IMR-90 (cell line): ENCODE measurements at regions not wholly inside any gene's neighbourhood (a gene's known extent, or its start where the extent isn't known, plus 50 kb on each side); places are given as distances from the start of the nearest gene placed in this dataset.

Source experiments
- ATAC-seq: fragments of 200-7000 bp; cut with Tn5 transposase; 2 replicates; pipeline ENCODE4 v1.9.1; 2020; ENCODE audit warnings: low read depth, mild to moderate bottlenecking, moderate library complexity
- BruUV-seq: library from RNA; stranded (reverse); fragments of 400-500 nt; replicated peaks from 2 replicates; lab custom pipeline; 2021; lab: Mats Ljungman, UMichigan
- CTCF ChIA-PET: fragments of 300-600 bp; formaldehyde crosslinking; extraction: SDS; loops from one replicate; lab custom pipeline; 2021; ENCODE audit warnings: antibody characterized with exemption; lab: Yijun Ruan, JAX
- POLR2A ChIA-PET: fragments of 300-600 bp; sonication (Branson Sonifier 250); formaldehyde crosslinking; loops from one replicate; lab custom pipeline; 2022; ENCODE audit warnings: antibody characterized with exemption; ENCODE audit not compliant: unreplicated experiment; lab: Charles Lee
- DNase-seq: peaks from one replicate; pipeline ENCODE4 v3.0.0; 2013
- H2AFZ ChIP-seq: replicated peaks from 2 replicates; pipeline ENCODE3; 2013; ENCODE audit warnings: low read length, mild to moderate bottlenecking; ENCODE audit not compliant: poor library complexity
- H2AK5ac ChIP-seq: 2 replicates; pipeline ENCODE4 v1.6.1; 2013; ENCODE audit warnings: low read depth, low read length, inconsistent platforms
- H2AK9ac ChIP-seq: replicated peaks from 2 replicates; pipeline ENCODE3; 2013; ENCODE audit warnings: mild to moderate bottlenecking, low read depth, low read length, moderate library complexity; ENCODE audit not compliant: poor library complexity
- H2BK120ac ChIP-seq: 2 replicates; pipeline ENCODE4 v1.6.1; 2013; ENCODE audit warnings: low read depth, low read length, inconsistent platforms
- H2BK15ac ChIP-seq: 3 replicates; pipeline ENCODE4 v1.6.1; 2013; ENCODE audit warnings: low read depth, low read length, inconsistent platforms
- H2BK20ac ChIP-seq: 2 replicates; pipeline ENCODE4 v1.6.1; 2013; ENCODE audit warnings: low read depth, mild to moderate bottlenecking, inconsistent platforms, low read length, moderate library complexity
- H2BK5ac ChIP-seq: 2 replicates; pipeline ENCODE4 v1.6.1; 2013; ENCODE audit warnings: mild to moderate bottlenecking, low read depth, low read length, inconsistent platforms; ENCODE audit not compliant: poor library complexity, severe bottlenecking
- H3K14ac ChIP-seq: replicated peaks from 2 replicates; pipeline ENCODE4 v1.6.1; 2013; ENCODE audit warnings: low read depth, low read length, inconsistent platforms
- H3K18ac ChIP-seq: 2 replicates; pipeline ENCODE4 v1.6.1; 2013; ENCODE audit warnings: low read depth, low read length, control low read depth
- H3K23ac ChIP-seq: 2 replicates; pipeline ENCODE4 v1.6.1; 2013; ENCODE audit warnings: low read depth, low read length, inconsistent platforms
- H3K27ac ChIP-seq: 2 replicates; pipeline ENCODE4 v1.5.1; 2013; ENCODE audit warnings: mild to moderate bottlenecking, control low read depth, low read length; ENCODE audit not compliant: insufficient read depth
- H3K27me3 ChIP-seq: 2 replicates; pipeline ENCODE4 v1.6.1; 2013; ENCODE audit warnings: low read length; ENCODE audit not compliant: control insufficient read depth, insufficient read depth
- H3K36me3 ChIP-seq: 2 replicates; pipeline ENCODE4 v1.6.1; 2013; ENCODE audit warnings: low read length, mixed read lengths; ENCODE audit not compliant: control insufficient read depth, insufficient read depth
- H3K4ac ChIP-seq: 2 replicates; pipeline ENCODE4 v1.6.1; 2013; ENCODE audit warnings: low read depth, low read length, inconsistent platforms
- H3K4me1 ChIP-seq: 2 replicates; pipeline ENCODE4 v1.6.1; 2013; ENCODE audit warnings: low read length, mixed read lengths; ENCODE audit not compliant: control insufficient read depth, insufficient read depth
- H3K4me2 ChIP-seq: 2 replicates; pipeline ENCODE4 v1.6.1; 2013; ENCODE audit warnings: low read depth, mild to moderate bottlenecking, control low read depth, low read length, moderate library complexity
- H3K4me3 ChIP-seq: 2 replicates; pipeline ENCODE4 v1.5.1; 2013; ENCODE audit warnings: low read depth, mild to moderate bottlenecking, control low read depth, low read length, moderate library complexity; ENCODE audit not compliant: insufficient read depth
- H3K56ac ChIP-seq: 2 replicates; pipeline ENCODE4 v1.6.1; 2013; ENCODE audit warnings: low read length, inconsistent platforms; ENCODE audit not compliant: insufficient read depth; ENCODE audit errors: extremely low read depth
- H3K79me1 ChIP-seq, 2 experiments: 2 replicates each; pipeline ENCODE4 v1.6.1; 2013; ENCODE audit warnings: low read length in 2 of 2, inconsistent platforms in 1 of 2, low read depth in 1 of 2
- H3K9ac ChIP-seq: 2 replicates; pipeline ENCODE4 v1.6.1; 2013; ENCODE audit warnings: low read depth, low read length, control low read depth
- H3K9me1 ChIP-seq: 2 replicates; pipeline ENCODE4 v1.6.1; 2013; ENCODE audit warnings: low read length, inconsistent platforms; ENCODE audit not compliant: insufficient read depth
- H3K9me3 ChIP-seq: 2 replicates; pipeline ENCODE4 v1.6.1; 2013; ENCODE audit warnings: low read length; ENCODE audit not compliant: control insufficient read depth, insufficient read depth
- H4K20me1 ChIP-seq: 2 replicates; pipeline ENCODE4 v1.6.1; 2013; ENCODE audit warnings: low read length, inconsistent platforms; ENCODE audit not compliant: insufficient read depth
- H4K5ac ChIP-seq: 2 replicates; pipeline ENCODE4 v1.6.1; 2013; ENCODE audit warnings: mild to moderate bottlenecking, low read depth, low read length, control low read depth
- H4K8ac ChIP-seq, 2 experiments: 2 replicates each; pipeline ENCODE4 v1.6.1; 2013; ENCODE audit warnings: low read depth in 2 of 2, low read length in 2 of 2, control low read depth in 1 of 2, inconsistent platforms in 1 of 2
- H4K91ac ChIP-seq: 2 replicates; pipeline ENCODE4 v1.6.1; 2013; ENCODE audit warnings: low read depth, low read length, inconsistent platforms; ENCODE audit not compliant: insufficient read depth
- BHLHE40 ChIP-seq: fragments of 150-350 bp; IDR thresholded peaks from 2 replicates; pipeline ENCODE4 v1.6.1; 2016; ENCODE audit warnings: mild to moderate bottlenecking, low read depth, low read length
- CEBPB ChIP-seq: IDR thresholded peaks from 2 replicates; pipeline ENCODE4 v1.6.1; 2012; ENCODE audit warnings: low read depth, low read length, improper control_type of control experiment
- CHD1 ChIP-seq: IDR thresholded peaks from 2 replicates; pipeline ENCODE4 v1.6.1; 2012; ENCODE audit warnings: low read depth, low read length, improper control_type of control experiment
- CTCF ChIP-seq: conservative IDR thresholded peaks from 2 replicates; pipeline ENCODE4 v1.5.1; 2012; ENCODE audit warnings: mild to moderate bottlenecking, low read depth, low read length, improper control_type of control experiment
- ELK1 ChIP-seq: fragments of 150-350 bp; IDR thresholded peaks from 2 replicates; pipeline ENCODE4 v1.6.1; 2016; ENCODE audit warnings: low read depth, mild to moderate bottlenecking, low read length, moderate library complexity, borderline replicate concordance
- FOS ChIP-seq: fragments of 150-350 bp; IDR thresholded peaks from 2 replicates; pipeline ENCODE4 v1.6.1; 2016; ENCODE audit warnings: low read depth, low read length
- MAFK ChIP-seq: IDR thresholded peaks from 2 replicates; pipeline ENCODE4 v1.6.1; 2012; ENCODE audit warnings: low read depth, low read length, improper control_type of control experiment
- MAZ ChIP-seq: IDR thresholded peaks from 2 replicates; pipeline ENCODE4 v1.6.1; 2012; ENCODE audit warnings: low read depth, mild to moderate bottlenecking, low read length, improper control_type of control experiment, moderate library complexity, borderline replicate concordance
- NFE2L2 ChIP-seq: fragments of 150-350 bp; IDR thresholded peaks from 2 replicates; pipeline ENCODE4 v1.6.1; 2016; ENCODE audit warnings: low read depth, mild to moderate bottlenecking, low read length
- POLR2A ChIP-seq: IDR thresholded peaks from 2 replicates; pipeline ENCODE4 v1.6.1; 2012; ENCODE audit warnings: mild to moderate bottlenecking, low read depth, low read length
- RAD21 ChIP-seq: IDR thresholded peaks from 2 replicates; pipeline ENCODE4 v1.6.1; 2012; ENCODE audit warnings: low read length, improper control_type of control experiment
- RCOR1 ChIP-seq: IDR thresholded peaks from 2 replicates; pipeline ENCODE4 v1.6.1; 2012; ENCODE audit warnings: mild to moderate bottlenecking, low read length, improper control_type of control experiment; ENCODE audit not compliant: insufficient replicate concordance
- RFX5 ChIP-seq: IDR thresholded peaks from 2 replicates; pipeline ENCODE4 v1.8.0; 2012; ENCODE audit warnings: low read depth, mild to moderate bottlenecking, low read length, moderate library complexity
- SMC3 ChIP-seq: fragments of 150-350 bp; IDR thresholded peaks from 2 replicates; pipeline ENCODE4 v1.6.1; 2016; ENCODE audit warnings: low read depth, mild to moderate bottlenecking, antibody characterized with exemption, low read length, moderate library complexity
- USF2 ChIP-seq: fragments of 150-350 bp; IDR thresholded peaks from 2 replicates; pipeline ENCODE4 v1.6.1; 2017; ENCODE audit warnings: mild to moderate bottlenecking, antibody characterized with exemption, low read length, low read depth
- WGBS, 2 experiments: methylation state at CpG; one replicate each; pipeline versions ENCODE4 v1.1.5 to v1.1.7; 2013; ENCODE audit warnings: missing lambda C conversion rate in 2 of 2; ENCODE audit not compliant: insufficient read length in 1 of 2; ENCODE audit errors: extremely low coverage in 2 of 2; 5-methylcytosine and 5-hydroxymethylcytosine counted together
- dilution Hi-C: fragments of 300-500 bp; cut with HindIII; formaldehyde crosslinking; loops from one replicate; pipeline ENCODE4 v1.14.3; 2018; ENCODE audit warnings: low sequenced_read_pairs; ENCODE audit not compliant: unreplicated experiment
- in situ Hi-C: fragments of 300-500 bp; cut with MboI; formaldehyde crosslinking; loops from 3 replicates; pipeline ENCODE4 v1.14.3; 2019; ENCODE audit warnings: low sequenced_read_pairs, inconsistent platforms, mixed read lengths
- intact Hi-C: fragments of 100-400 bp; cut with micrococcal nuclease; formaldehyde crosslinking; loops from 2 replicates; pipeline ENCODE4 v1.10.0; 2022

GRCh38 chr18:40417501-40417900 lies 1537.5 kb upstream of the PIK3C3 start:
- Histone ChIP-seq H3K36me3 (no peaks in the 10 kb centered on the region), H3K56ac (no peak overlapping the region), H4K5ac (no peak overlapping the region), H4K91ac (no peak overlapping the region), H3K9me1 (no peaks in the 10 kb centered on the region), H3K4me1 (no peaks in the 10 kb centered on the region), H3K23ac (no peak overlapping the region), H4K8ac (no peak overlapping the region), H2BK120ac (no peak overlapping the region), H4K20me1 (no peaks in the 10 kb centered on the region), H2BK15ac (no peak overlapping the region), H3K4ac (no peak overlapping the region), H3K4me3 (no peak overlapping the region), H3K4me2 (no peak overlapping the region), H3K27me3 (no peaks in the 10 kb centered on the region), H3K79me1 (no peaks in the 10 kb centered on the region), H2AK9ac (no peak overlapping the region), H3K9me3 (no peaks in the 10 kb centered on the region), H2BK5ac (no peak overlapping the region), H3K9ac (no peak overlapping the region), H3K27ac (no peak overlapping the region), H2BK20ac (no peak overlapping the region), H2AK5ac (no peak overlapping the region), H2AFZ (no peak overlapping the region), H3K18ac (no peak overlapping the region), H3K14ac (no peak overlapping the region)
- CTCF ChIA-PET, result no interaction called here
- POLR2A ChIA-PET, result no interaction called here
- intact Hi-C loops (loop anchor here (10.0 kb wide), 1 partner anchor 957 kb away; no protein-coding TSS in a partner anchor), dilution Hi-C loops (no loop called here), in situ Hi-C loops (loop anchor here (25.0 kb wide), 1 partner anchor 970 kb away; no protein-coding TSS in a partner anchor)
- TF ChIP-seq SMC3 (no peak), FOS (no peak), NFE2L2 (no peak), USF2 (no peak), MAFK (no peak), RFX5 (no peak), MAZ (no peak), BHLHE40 (no peak), POLR2A (no peak), CEBPB (no peak), CHD1 (no peak), ELK1 (no peak), RAD21 (no peak), RCOR1 (no peak), CTCF (no peak)
- ATAC-seq, result no peak
- no CpG with 5 or more reads among the region's 1 CpG for WGBS, 2 experiments
- no peak for DNase-seq
- no TSS peak for BruUV-seq
